ENCODE measurements at regions not wholly inside any gene's neighbourhood (a gene's known extent, or its start where the extent isn't known, plus 50 kb on each side); places are given as distances from the start of the nearest gene placed in this dataset.

- H3K4me1 ChIP-seq = no peaks in the 10 kb centered on the region
- H3K9me3 ChIP-seq = no peaks in the 10 kb centered on the region
- no peaks in the 10 kb centered on the region for H3K36me3 ChIP-seq
- WGBS = 38% methylated on average over 5 of the region's 5 CpGs
- H3K27ac ChIP-seq (replicated peaks in 1 of 4) = no peak overlapping the region
- TF ChIP-seq EP300 (IDR thresholded peaks at IDR 0.05) (no peak), CTCF (IDR thresholded peaks at IDR 0.05) (no peak), POLR2AphosphoS5 (IDR thresholded peaks at IDR 0.05) (no peak), POLR2A (IDR thresholded peaks at IDR 0.05; ENCODE audit: low read depth) (no peak)
- intact Hi-C loops (cut with DNase I) = no loop called here
- no peak overlapping the region for H3K4me3 ChIP-seq
- DNase-seq (ENCODE audit: extremely low spot score) = no peak
- no peaks in the 10 kb centered on the region for H3K27me3 ChIP-seq
Observed at GRCh38 chr13:107964395-107964794, 250.9 kb downstream of the LIG4 start.

- no peaks in the 10 kb centered on the region for H3K36me3 ChIP-seq
- DNase-seq (ENCODE audit: extremely low spot score) = no peak
- 68% methylated on average over 1 of the region's 1 CpG for WGBS
- H3K27ac ChIP-seq (replicated peaks in 1 of 4) = no peak overlapping the region
- no peaks in the 10 kb centered on the region for H3K4me1 ChIP-seq
- no peak for TF ChIP-seq CTCF (IDR thresholded peaks at IDR 0.05)
- no peak for TF ChIP-seq POLR2AphosphoS5 (IDR thresholded peaks at IDR 0.05)
- TF ChIP-seq EP300 (IDR thresholded peaks at IDR 0.05) = no peak
- TF ChIP-seq POLR2A (IDR thresholded peaks at IDR 0.05; ENCODE audit: low read depth) = no peak
- no peaks in the 10 kb centered on the region for H3K9me3 ChIP-seq
- no peak overlapping the region for H3K4me3 ChIP-seq
- intact Hi-C loops (cut with DNase I) = no loop called here
- H3K27me3 ChIP-seq = no peaks in the 10 kb centered on the region
Observed at GRCh38 chr13:107961849-107962608, 253.3 kb downstream of the LIG4 start.

- TF ChIP-seq POLR2A (IDR thresholded peaks at IDR 0.05; ENCODE audit: low read depth) (no peak), CTCF (IDR thresholded peaks at IDR 0.05) (no peak), EP300 (IDR thresholded peaks at IDR 0.05) (no peak), POLR2AphosphoS5 (IDR thresholded peaks at IDR 0.05) (no peak)
- Histone ChIP-seq H3K27me3 (no peaks in the 10 kb centered on the region), H3K9me3 (no peaks in the 10 kb centered on the region), H3K27ac (replicated peaks in 1 of 4) (no peak overlapping the region), H3K4me3 (no peak overlapping the region), H3K36me3 (no peaks in the 10 kb centered on the region), H3K4me1 (no peaks in the 10 kb centered on the region)
- WGBS = 58% methylated on average over 1 of the region's 1 CpG
- intact Hi-C loops (cut with DNase I) = no loop called here
- no peak for DNase-seq (ENCODE audit: extremely low spot score)
Observed at GRCh38 chr13:107960301-107960700, 255.0 kb downstream of the LIG4 start.

- TF ChIP-seq POLR2A (IDR thresholded peaks at IDR 0.05; ENCODE audit: low read depth) (no peak), CTCF (IDR thresholded peaks at IDR 0.05) (no peak), POLR2AphosphoS5 (IDR thresholded peaks at IDR 0.05) (no peak), EP300 (IDR thresholded peaks at IDR 0.05) (no peak)
- no peaks in the 10 kb centered on the region for H3K36me3 ChIP-seq
- WGBS = 89% methylated on average over 3 of the region's 3 CpGs
- H3K4me3 ChIP-seq = no peak overlapping the region
- no peaks in the 10 kb centered on the region for H3K4me1 ChIP-seq
- no peak for DNase-seq (ENCODE audit: extremely low spot score)
- no peaks in the 10 kb centered on the region for H3K27me3 ChIP-seq
- no peak overlapping the region for H3K27ac ChIP-seq (replicated peaks in 1 of 4)
- no peaks in the 10 kb centered on the region for H3K9me3 ChIP-seq
- intact Hi-C loops (cut with DNase I) = no loop called here
Observed at GRCh38 chr13:107956889-107957288, 258.4 kb downstream of the LIG4 start.
